ENCODE measurements at regions not wholly inside any gene's neighbourhood (a gene's known extent, or its start where the extent isn't known, plus 50 kb on each side); places are given as distances from the start of the nearest gene placed in this dataset.
A peak's percentile ranks its signal among the peaks of the same experiment; 100 is the strongest.
"Not testable (repeated sequence)": the region's sequence is repeated elsewhere in the genome, so short reads cannot be mapped to it uniquely, and the experiment has no call there.

- DNase-seq (ENCODE audit: low read depth) = no peak
Measured at GRCh38 chr7:142440906-142441411, 183.1 kb upstream of the PRSS58 start.

DNA sequence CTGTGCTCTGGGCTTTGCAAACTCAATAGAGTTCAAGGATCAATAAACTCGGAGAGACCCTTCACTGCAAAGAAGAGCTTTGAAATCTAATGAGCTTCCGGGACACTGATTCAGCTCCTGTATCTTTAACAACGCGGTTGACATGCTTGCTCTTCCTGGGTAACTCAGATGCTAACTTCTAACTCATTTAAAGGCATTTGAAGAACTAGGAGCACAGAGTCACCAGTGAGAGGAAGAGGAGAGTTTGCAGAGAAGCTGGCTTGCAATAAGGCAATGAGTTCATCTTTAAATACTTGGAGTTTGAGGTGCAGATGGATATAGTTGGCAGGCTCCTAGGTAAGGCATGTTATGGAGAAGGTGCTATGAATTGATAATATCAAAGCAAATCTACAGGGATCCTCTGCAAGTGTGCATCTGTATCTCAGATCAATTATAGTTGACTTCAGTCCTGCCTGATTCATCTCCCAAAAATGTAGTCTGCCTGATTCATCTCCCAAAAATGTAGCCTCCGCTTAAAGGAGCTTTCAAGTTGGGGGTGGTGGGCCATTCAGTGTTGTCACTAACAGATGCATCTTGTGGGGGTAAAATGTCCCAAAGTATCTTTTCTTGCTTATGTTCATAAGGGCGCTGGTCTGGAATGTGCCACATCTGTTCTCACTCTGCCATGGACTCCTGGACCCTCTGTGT lies 182.5 kb upstream of the PRSS58 start:
- peak; percentile 43 for DNase-seq (ENCODE audit: low read depth)

DNA sequence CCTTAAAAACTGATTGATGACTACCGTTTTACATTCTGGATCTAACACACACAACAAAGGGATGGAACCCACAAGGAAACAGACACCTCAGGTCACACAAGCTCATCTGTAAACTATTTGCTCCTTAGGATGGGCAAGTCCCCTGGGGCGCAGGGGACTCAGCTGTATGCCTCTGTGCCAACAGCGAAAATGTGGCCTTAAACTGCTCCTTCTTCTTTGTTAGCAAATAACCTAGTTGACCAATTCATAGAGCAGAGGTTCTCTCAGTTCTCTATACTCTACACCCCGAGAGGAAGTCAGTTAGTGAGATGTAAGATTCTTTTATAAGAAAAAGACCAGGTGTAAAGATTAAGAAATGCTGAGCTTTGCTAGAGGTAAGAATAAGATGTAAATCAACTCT lies 181.9 kb upstream of the PRSS58 start:
- DNase-seq (ENCODE audit: low read depth) = no peak

- peak; percentile 10 for DNase-seq (ENCODE audit: low read depth)
Measured at GRCh38 chr7:142438923-142439515, 181.2 kb upstream of the PRSS58 start.

DNA sequence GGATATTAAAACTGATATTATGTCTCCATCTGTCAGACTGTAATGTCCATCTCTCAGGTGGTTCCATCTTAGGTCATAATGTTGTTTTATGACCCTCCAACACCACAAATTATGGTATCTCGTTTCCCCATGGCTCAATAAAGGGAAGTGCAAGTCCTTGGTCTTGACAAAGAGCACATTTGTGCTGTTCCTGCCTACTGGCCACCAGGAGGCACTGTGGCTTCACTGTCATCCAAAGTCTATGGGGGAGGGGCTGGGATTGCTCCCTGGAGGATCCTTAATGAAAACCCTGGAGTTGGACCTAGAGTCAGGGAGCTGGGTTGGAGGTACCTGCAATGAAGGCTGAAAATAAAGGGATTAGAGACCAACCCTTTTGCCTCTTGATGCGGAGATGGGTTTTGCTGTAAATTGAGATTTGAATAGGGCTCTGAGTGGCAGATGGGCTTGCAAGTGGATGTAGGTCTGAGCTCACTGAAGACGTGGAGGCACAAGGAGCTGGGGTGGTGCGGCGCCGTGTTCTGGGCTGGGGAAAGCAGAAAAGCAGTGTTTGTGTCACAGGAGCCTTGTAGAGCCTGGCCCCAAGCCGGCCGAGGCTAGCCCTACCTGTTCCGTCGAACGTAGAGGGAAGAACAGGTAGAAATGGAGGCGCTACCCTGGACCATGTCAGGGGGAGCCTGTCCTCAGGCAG lies 180.5 kb upstream of the PRSS58 start:
- peak; percentile 13 for DNase-seq (ENCODE audit: low read depth)

DNA sequence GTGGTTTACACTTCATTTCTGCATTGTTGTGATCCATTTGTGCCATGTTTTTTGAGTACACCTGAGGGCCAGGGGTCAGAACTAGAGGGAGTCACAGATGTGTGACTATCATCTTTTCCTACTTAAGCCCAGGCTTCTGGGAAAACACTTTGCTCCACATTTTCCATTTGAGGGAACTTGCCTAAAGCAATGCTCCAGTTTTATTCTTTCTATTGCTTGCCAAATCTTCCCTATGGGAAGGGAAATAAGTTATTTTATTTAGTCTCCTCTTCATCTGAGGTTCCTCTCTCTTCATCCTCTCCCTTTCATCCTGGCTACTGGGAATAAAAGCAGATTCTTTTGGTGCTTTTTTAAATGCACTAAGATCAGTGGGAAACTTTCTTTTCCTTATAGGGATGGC lies 179.9 kb upstream of the PRSS58 start:
- no peak for DNase-seq (ENCODE audit: low read depth)

DNA sequence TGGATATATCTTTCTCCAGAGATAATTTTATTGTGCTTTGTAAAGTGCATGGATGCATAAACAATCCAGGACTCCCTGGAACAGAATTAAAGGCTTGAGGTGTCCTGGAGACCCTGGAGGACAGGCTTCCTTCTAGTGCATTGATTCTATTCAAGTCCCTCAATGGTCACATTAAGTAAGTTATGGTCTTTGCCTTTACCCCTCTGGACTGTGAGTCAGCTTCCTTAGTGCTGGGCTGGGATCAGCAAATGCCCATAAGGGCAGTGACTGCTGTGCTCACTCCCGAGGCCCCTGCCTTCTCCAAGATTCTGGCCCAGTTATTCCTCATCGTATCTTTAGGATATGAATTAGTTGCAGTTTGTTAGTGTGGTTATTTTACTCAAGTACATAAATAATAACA lies 178.7 kb upstream of the PRSS58 start:
- DNase-seq (ENCODE audit: low read depth) = no peak

GRCh38 chr7:142435606-142436005 lies 177.7 kb upstream of the PRSS58 start:
- DNase-seq (ENCODE audit: low read depth) = not testable (repeated sequence)

GRCh38 chr7:142434666-142435167 lies 176.9 kb upstream of the PRSS58 start:
- DNase-seq (ENCODE audit: low read depth) = no peak

DNA sequence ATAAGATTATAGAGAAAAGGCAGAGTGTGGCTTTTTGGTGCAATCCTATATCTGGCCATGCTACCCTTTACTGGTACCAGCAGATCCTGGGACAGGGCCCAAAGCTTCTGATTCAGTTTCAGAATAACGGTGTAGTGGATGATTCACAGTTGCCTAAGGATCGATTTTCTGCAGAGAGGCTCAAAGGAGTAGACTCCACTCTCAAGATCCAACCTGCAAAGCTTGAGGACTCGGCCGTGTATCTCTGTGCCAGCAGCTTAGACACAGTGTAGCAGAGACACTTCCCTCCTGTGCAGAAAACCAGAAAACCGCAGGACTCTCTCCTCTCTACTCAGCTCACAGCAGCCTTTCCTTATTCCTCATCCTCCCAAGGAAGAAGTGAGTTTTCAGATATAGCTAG lies 176.3 kb upstream of the PRSS58 start:
- DNase-seq (ENCODE audit: low read depth) = not testable (repeated sequence)

DNA sequence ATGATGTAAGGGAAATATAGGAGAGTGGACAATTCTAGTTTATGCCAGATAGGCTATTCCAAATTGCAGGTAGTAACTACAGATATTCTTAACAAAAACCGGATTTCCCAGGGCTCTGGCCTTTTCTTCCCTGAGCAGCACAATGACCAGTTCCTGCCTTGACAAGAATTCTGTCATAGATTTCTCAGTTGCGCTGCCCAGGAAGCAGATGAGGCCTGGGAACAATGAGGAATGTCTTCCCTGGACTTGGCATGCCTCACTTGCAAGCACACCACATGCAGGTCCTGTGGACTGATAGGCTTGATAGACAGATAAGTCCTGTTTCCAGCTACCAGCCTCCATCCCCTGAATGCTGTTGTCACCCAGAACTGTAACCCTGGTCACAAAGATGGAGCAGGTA lies 174.5 kb upstream of the PRSS58 start:
- DNase-seq (ENCODE audit: low read depth) = no peak

DNA sequence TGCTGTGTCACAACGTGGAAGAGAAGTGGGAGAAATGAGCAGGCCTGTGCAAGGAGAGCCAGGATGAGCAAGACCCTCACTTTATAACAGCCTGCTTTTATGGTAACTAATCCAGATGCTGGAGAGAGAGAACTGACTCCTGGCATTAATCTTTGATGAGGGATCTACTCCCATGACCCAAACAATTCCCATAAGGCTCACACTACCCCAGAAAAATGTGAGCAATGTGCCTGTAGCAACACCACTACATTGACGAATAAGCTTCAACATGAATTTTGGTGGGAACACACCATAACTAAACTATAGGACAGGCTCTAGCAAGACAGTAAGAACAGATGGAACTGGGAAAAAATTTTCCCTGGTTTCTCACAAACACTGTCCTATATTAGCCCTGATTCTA lies 173.6 kb upstream of the PRSS58 start:
- no peak for DNase-seq (ENCODE audit: low read depth)

- DNase-seq (ENCODE audit: low read depth) = no peak
Measured at GRCh38 chr7:142428094-142428493, 170.2 kb upstream of the PRSS58 start.

- DNase-seq (ENCODE audit: low read depth) = no peak
Measured at GRCh38 chr7:142425281-142425680, 167.4 kb upstream of the PRSS58 start.

- no peak for DNase-seq (ENCODE audit: low read depth)
Measured at GRCh38 chr7:142422621-142423020, 164.8 kb upstream of the PRSS58 start.

GRCh38 chr7:142420554-142421362 lies 162.9 kb upstream of the PRSS58 start:
- DNase-seq (ENCODE audit: low read depth) = no peak

GRCh38 chr7:142418326-142418725 lies 160.5 kb upstream of the PRSS58 start:
- no peak for DNase-seq (ENCODE audit: low read depth)

DNA sequence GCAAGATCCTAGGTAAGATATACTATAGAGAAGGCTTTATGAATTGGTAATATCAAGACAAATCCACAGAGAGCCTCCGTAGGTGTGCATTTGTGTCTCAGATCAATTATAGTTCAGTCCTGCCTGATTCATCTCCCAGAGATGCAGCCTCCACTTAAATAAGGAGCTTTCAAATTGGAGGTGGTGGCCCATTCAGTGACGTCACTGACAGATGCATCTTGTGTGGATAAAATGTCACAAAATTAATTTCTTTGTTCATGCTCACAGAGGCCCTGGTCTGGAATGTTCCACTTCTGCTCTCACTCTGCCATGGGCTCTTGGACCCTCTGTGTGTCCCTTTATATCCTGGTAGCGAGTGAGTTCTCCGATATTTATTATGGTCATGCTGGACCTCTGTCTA lies 157.1 kb upstream of the PRSS58 start:
- no peak for DNase-seq (ENCODE audit: low read depth)

DNA sequence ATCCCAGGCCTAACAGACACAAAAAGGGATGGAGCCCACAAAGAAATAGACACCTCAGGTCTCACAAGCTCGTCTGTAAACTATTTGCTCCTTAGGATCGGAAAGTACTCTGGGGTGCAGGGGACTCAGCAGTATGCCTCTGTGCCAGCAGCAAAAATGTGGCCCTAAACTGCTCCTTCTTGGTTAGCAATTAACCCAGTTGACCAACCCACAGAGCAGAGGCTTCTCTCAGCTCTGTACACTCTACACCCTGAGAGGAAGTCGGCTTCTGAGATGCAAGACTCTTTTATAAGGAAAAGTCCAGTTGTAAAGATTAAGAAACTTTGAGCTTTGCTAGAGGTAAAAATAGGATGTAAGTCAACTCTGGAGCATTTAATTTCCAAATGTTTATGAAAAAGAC lies 156.3 kb upstream of the PRSS58 start:
- DNase-seq (ENCODE audit: low read depth) = no peak

DNA sequence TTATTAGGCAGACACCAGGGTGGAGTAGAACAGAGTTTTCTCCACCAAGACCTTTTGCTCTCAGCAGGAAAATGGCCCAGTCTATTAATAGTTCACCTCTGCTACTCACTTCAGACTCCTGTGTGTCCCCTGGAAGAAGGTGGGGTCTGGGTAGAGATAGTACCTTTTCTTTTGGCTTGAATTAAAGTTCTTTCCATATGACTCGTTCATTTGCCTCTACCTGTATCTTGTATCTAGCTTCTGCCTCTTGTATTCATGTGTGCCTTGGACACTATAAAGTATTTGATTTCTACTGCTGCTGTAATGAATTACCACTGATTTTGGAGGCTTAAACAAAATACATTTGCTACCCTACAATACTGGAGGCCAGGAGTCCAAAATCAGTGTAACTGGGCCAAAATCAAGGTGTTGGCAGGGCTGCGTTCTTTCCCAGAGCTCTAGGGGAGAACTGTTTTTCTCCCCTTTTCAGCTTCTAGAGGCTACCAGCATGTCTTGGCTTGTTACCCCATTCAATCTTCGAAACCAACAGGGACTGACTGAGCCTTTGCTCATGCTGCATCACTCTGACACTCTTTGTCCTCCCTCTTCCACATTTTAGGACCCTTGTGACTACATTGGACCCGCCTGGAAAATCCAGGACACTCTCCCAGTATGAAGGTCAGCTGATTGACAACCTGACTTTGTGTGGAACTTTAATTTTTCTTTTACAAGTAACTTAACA lies 155.6 kb upstream of the PRSS58 start:
- DNase-seq (ENCODE audit: low read depth) = no peak

DNA sequence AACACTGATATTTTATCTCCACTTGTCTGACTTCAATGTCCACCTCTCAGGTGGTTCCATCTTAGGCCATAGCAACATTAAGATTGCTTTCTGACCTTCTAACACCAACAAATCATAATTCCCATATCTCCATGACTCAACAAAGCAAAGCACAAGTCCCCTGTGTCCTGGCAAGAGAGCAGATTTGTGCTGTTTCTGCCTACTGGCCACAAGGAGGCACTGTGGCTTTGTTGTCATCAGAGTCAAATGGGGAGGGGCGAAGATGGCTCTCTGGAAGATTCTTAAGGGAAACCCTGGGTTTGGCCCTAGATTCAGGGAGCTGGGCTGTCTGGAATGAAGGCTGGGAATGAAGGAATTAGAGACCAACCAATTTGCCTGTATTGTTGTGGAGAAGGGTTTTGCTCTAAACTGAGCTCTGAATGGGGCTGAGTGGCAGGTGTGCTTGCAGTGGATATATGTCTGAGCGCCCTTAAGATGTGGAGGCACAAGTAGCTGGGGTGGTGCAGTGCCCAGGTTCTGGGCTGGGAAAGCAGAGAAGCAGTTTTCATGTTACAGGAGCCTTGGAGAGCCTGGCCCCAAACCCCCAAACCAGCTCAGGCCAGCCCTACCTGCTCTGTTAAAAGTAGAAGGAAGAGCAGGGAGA lies 154.8 kb upstream of the PRSS58 start:
- DNase-seq (ENCODE audit: low read depth) = peak; percentile 41

Data from fibroblast of the conjunctiva (primary cell).